H9 (cell line): ENCODE measurements at regions not wholly inside any gene's neighbourhood (a gene's known extent, or its start where the extent isn't known, plus 50 kb on each side); places are given as distances from the start of the nearest gene placed in this dataset.

Source experiments
- DNase-seq: peaks from one replicate; pipeline ENCODE4 v3.0.0-alpha.2; 2017
- H2AFZ ChIP-seq: one replicate; pipeline ENCODE4 v1.6.1; 2013; ENCODE audit warnings: mild to moderate bottlenecking, low read length, control low read depth, moderate library complexity
- H2AK5ac ChIP-seq: 2 replicates; pipeline ENCODE4 v1.6.1; 2013; ENCODE audit warnings: low read length, control low read depth, mixed read lengths; ENCODE audit not compliant: insufficient read length
- H2BK120ac ChIP-seq: one replicate; pipeline ENCODE4 v1.6.1; 2013; ENCODE audit warnings: low read depth, mild to moderate bottlenecking, low read length, control low read depth, inconsistent platforms; ENCODE audit not compliant: poor library complexity, severe bottlenecking
- H2BK12ac ChIP-seq: 2 replicates; pipeline ENCODE4 v1.6.1; 2013; ENCODE audit warnings: low read length, control low read depth, mixed read lengths, low read depth; ENCODE audit not compliant: insufficient read length
- H2BK15ac ChIP-seq: 2 replicates; pipeline ENCODE4 v1.6.1; 2013; ENCODE audit warnings: low read depth, low read length, control low read depth
- H2BK20ac ChIP-seq: one replicate; pipeline ENCODE4 v1.6.1; 2013; ENCODE audit warnings: low read depth, mild to moderate bottlenecking, low read length, control low read depth, inconsistent platforms; ENCODE audit not compliant: poor library complexity, severe bottlenecking
- H2BK5ac ChIP-seq: 2 replicates; pipeline ENCODE4 v1.6.1; 2013; ENCODE audit warnings: low read length, control low read depth, mixed read lengths; ENCODE audit not compliant: insufficient read length
- H3K14ac ChIP-seq: 2 replicates; pipeline ENCODE4 v1.6.1; 2013; ENCODE audit warnings: low read length, control low read depth; ENCODE audit not compliant: insufficient read depth
- H3K18ac ChIP-seq: 2 replicates; pipeline ENCODE4 v1.6.1; 2013; ENCODE audit warnings: low read depth, mild to moderate bottlenecking, mixed read lengths, low read length, control low read depth; ENCODE audit not compliant: insufficient read length
- H3K23ac ChIP-seq: 2 replicates; pipeline ENCODE4 v1.6.1; 2013; ENCODE audit warnings: low read length, control low read depth, mixed read lengths, low read depth; ENCODE audit not compliant: insufficient read length
- H3K23me2 ChIP-seq: 2 replicates; pipeline ENCODE4 v1.6.1; 2013; ENCODE audit warnings: low read depth, mild to moderate bottlenecking, mixed read lengths, low read length, control low read depth; ENCODE audit not compliant: insufficient read length, poor library complexity, severe bottlenecking
- H3K27ac ChIP-seq: 2 replicates; pipeline ENCODE4 v1.5.1; 2013; ENCODE audit warnings: low read length, control low read depth, mixed read lengths, low read depth; ENCODE audit not compliant: insufficient read length
- H3K27me3 ChIP-seq: 2 replicates; pipeline ENCODE4 v1.6.1; 2013; ENCODE audit warnings: low read length, control low read depth, inconsistent platforms; ENCODE audit not compliant: insufficient read depth
- H3K4ac ChIP-seq: 2 replicates; pipeline ENCODE4 v1.6.1; 2013; ENCODE audit warnings: low read depth, mild to moderate bottlenecking, control low read depth, inconsistent platforms, low read length, moderate library complexity
- H3K4me1 ChIP-seq: 2 replicates; pipeline ENCODE4 v1.6.1; 2013; ENCODE audit warnings: low read length, control low read depth, inconsistent platforms; ENCODE audit not compliant: insufficient read depth
- H3K4me2 ChIP-seq: 2 replicates; pipeline ENCODE4 v1.6.1; 2013; ENCODE audit warnings: low read length, control low read depth, mixed read lengths; ENCODE audit not compliant: insufficient read length, insufficient read depth
- H3K56ac ChIP-seq: 2 replicates; pipeline ENCODE4 v1.6.1; 2013; ENCODE audit warnings: low read depth, mild to moderate bottlenecking, mixed read lengths, low read length, control low read depth; ENCODE audit not compliant: insufficient read length
- H3K79me1 ChIP-seq: 2 replicates; pipeline ENCODE4 v1.6.1; 2013; ENCODE audit warnings: low read depth, mild to moderate bottlenecking, moderate library complexity, low read length, control low read depth, inconsistent platforms; ENCODE audit not compliant: insufficient read depth, poor library complexity, severe bottlenecking
- H3K79me2 ChIP-seq: 2 replicates; pipeline ENCODE4 v1.6.1; 2013; ENCODE audit warnings: low read length, control low read depth, inconsistent platforms; ENCODE audit not compliant: insufficient read depth
- H3K9ac ChIP-seq: 2 replicates; pipeline ENCODE4 v1.6.1; 2013; ENCODE audit warnings: low read length, control low read depth, mixed read lengths; ENCODE audit not compliant: insufficient read length; ENCODE audit errors: extremely low read depth
- H3K9me3 ChIP-seq: one replicate; pipeline ENCODE4 v1.6.1; 2013; ENCODE audit warnings: low read depth, low read length, inconsistent platforms; ENCODE audit not compliant: control insufficient read depth
- H3T11ph ChIP-seq: one replicate; pipeline ENCODE4 v1.6.1; 2013; ENCODE audit warnings: mild to moderate bottlenecking, low read length, control low read depth, inconsistent platforms
- H4K20me1 ChIP-seq: one replicate; pipeline ENCODE4 v1.6.1; 2013; ENCODE audit not compliant: control insufficient read depth, insufficient read length, insufficient read depth
- H4K5ac ChIP-seq: 2 replicates; pipeline ENCODE4 v1.6.1; 2013; ENCODE audit warnings: low read depth, mild to moderate bottlenecking, mixed read lengths, low read length, control low read depth; ENCODE audit not compliant: insufficient read length
- H4K8ac ChIP-seq: replicated peaks from 2 replicates; pipeline ENCODE4 v1.6.1; 2013; ENCODE audit warnings: low read length, control low read depth, mixed read lengths, low read depth; ENCODE audit not compliant: insufficient read length
- H4K91ac ChIP-seq: 2 replicates; pipeline ENCODE4 v1.6.1; 2013; ENCODE audit warnings: low read depth, mild to moderate bottlenecking, moderate library complexity, mixed read lengths, low read length, control low read depth; ENCODE audit not compliant: insufficient read length
- H3K27ac Mint-ChIP-seq, 3 experiments: 2 replicates in 2 of 3; 3 replicates in 1 of 3; pipeline ENCODE4 v1.8.0; 2020 to 2021; ENCODE audit warnings: mixed read lengths in 3 of 3, mild to moderate bottlenecking in 1 of 3, moderate library complexity in 1 of 3
- H3K27me3 Mint-ChIP-seq: 2 replicates; pipeline ENCODE4 v1.8.0; 2021; ENCODE audit warnings: low read depth, mild to moderate bottlenecking, moderate library complexity, mixed read lengths
- H3K36me3 Mint-ChIP-seq, 3 experiments: 2 replicates in 2 of 3; 3 replicates in 1 of 3; pipeline ENCODE4 v1.8.0; 2020 to 2021; ENCODE audit warnings: low read depth in 3 of 3, mixed read lengths in 3 of 3; ENCODE audit not compliant: insufficient read depth in 1 of 3
- H3K4me1 Mint-ChIP-seq, 2 experiments: 2 replicates each; pipeline ENCODE4 v1.8.0; 2020; ENCODE audit warnings: mixed read lengths in 2 of 2
- H3K4me3 Mint-ChIP-seq, 2 experiments: 2 replicates in 1 of 2; 3 replicates in 1 of 2; pipeline ENCODE4 v1.8.0; 2020 to 2021; ENCODE audit warnings: mild to moderate bottlenecking in 2 of 2, mixed read lengths in 2 of 2, moderate library complexity in 1 of 2
- H3K9me3 Mint-ChIP-seq, 2 experiments: 2 replicates in 1 of 2; 3 replicates in 1 of 2; pipeline ENCODE4 v1.8.0; 2020; ENCODE audit warnings: mild to moderate bottlenecking in 2 of 2, mixed read lengths in 2 of 2, moderate library complexity in 1 of 2
- CTCF ChIP-seq: fragments of 200-600 bp; sonication (generic); conservative IDR thresholded peaks from 3 replicates; pipeline ENCODE4 v1.8.0; 2021; ENCODE audit warnings: antibody characterized with exemption, mild to moderate bottlenecking
- WGBS: extraction: QIAGEN DNeasy Blood & Tissue Kit; methylation state at CpG from one replicate; pipeline ENCODE4 v1.1.7; 2013; ENCODE audit warnings: missing lambda C conversion rate, low lambda C conversion rate, mixed read lengths; ENCODE audit not compliant: insufficient read length; ENCODE audit errors: extremely low coverage; 5-methylcytosine and 5-hydroxymethylcytosine counted together

- Histone ChIP-seq H3K27me3 (no peaks in the 10 kb centered on the region), H2BK15ac (no peak overlapping the region), H2AFZ (no peak overlapping the region), H3K23me2 (no peaks in the 10 kb centered on the region), H3K79me2 (no peaks in the 10 kb centered on the region), H3K27ac (no peak overlapping the region), H3K79me1 (no peaks in the 10 kb centered on the region), H2BK120ac (no peak overlapping the region), H2BK20ac (no peak overlapping the region), H3K4me1 (no peaks in the 10 kb centered on the region), H3K14ac (no peak overlapping the region), H3K56ac (no peak overlapping the region), H4K8ac (no peak overlapping the region), H3K4ac (no peak overlapping the region), H2BK5ac (no peak overlapping the region), H2AK5ac (no peak overlapping the region), H3K9me3 (no peaks in the 10 kb centered on the region), H4K20me1 (no peaks in the 10 kb centered on the region), H2BK12ac (no peak overlapping the region), H4K91ac (no peak overlapping the region), H3K18ac (no peak overlapping the region), H3K23ac (no peak overlapping the region), H3T11ph (no peak overlapping the region), H4K5ac (no peak overlapping the region), H3K9ac (no peak overlapping the region), H3K4me2 (no peak overlapping the region)
- H3K4me1 Mint-ChIP-seq, result no peaks in the 10 kb centered on the region
- H3K36me3 Mint-ChIP-seq, result no peaks in the 10 kb centered on the region; a peak in 1 of 7 replicates
- no peak overlapping the region for H3K27ac Mint-ChIP-seq
- no peak for TF ChIP-seq CTCF
- H3K4me3 Mint-ChIP-seq, result no peak overlapping the region
- DNase-seq, result no peak
- H3K27me3 Mint-ChIP-seq, result no peaks in the 10 kb centered on the region
- WGBS, result no CpG with 5 or more reads among the region's 2 CpGs
- H3K9me3 Mint-ChIP-seq, result no peaks in the 10 kb centered on the region; a peak in 2 of 5 replicates
Measured at GRCh38 chr14:45998554-45998953, 653.0 kb downstream of the RPL10L start.
